HG02610 (cell line): ENCODE measurements at regions not wholly inside any gene's neighbourhood (a gene's known extent, or its start where the extent isn't known, plus 50 kb on each side); places are given as distances from the start of the nearest gene placed in this dataset.
"Not testable (repeated sequence)": the region's sequence is repeated elsewhere in the genome, so short reads cannot be mapped to it uniquely, and the experiment has no call there.

Source experiments
- ATAC-seq: cut with Tn5 transposase; IDR thresholded peaks from one replicate; pipeline ENCODE4 v1.9.1; 2021; ENCODE audit warnings: mild to moderate bottlenecking, moderate library complexity; ENCODE audit not compliant: unreplicated experiment

DNA sequence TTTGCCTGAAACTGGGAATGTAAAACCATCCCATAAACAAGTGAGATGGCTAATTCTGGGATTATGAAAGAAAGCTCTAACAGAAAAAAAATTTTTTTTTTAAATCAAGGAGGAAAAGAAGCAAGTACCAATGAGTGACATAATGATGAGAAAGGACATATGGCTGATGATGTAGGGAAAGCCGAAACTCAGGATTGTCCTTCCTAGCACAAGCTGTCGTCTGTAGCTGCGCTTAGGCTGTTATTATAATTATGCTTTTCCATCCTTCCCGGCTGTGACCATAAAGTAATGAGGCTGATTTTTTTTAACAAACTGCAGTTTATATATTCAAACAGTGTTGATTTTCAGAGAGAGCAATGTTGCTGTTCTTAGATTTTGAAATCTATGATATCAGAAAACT lies 209.8 kb upstream of the NOCT start:
- no peak for ATAC-seq

DNA sequence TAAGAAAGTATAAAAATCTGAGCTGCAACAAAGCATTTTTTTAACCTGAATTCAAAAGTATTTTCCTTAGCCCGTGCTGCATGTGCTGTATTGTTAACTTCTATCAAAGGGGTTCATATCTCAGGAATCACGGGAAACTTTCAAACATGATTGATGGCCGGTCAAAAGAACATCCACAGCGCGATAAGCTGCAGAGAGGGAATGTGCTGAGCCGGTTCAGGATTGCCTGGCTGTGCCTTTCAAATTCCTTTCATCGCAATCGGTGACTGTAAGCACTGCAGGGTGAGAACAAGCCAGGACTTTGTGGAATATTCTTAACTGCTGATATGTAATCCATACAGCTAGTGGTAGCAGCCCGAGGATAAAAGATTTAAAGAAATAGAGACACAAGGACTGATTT lies 210.9 kb upstream of the NOCT start:
- no peak for ATAC-seq

DNA sequence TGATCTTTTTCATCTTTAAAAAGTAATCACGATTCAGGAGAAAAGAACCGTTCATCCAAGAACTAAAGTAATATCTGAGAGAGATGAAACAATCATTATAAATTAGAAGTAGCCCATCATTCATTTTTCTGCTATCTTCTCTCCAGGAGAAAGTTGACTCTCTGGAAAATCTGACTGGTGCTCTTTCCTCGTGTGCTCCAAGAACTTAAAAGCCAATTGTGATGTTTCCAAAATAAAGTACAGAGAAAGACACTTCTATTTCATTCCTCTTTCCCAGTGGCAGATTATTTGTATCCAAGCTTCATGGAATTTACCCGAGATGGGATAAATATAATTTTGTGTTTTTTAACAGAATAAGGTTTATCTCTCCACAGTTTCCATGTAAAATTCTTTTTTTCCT lies 212.5 kb upstream of the NOCT start:
- no peak for ATAC-seq

DNA sequence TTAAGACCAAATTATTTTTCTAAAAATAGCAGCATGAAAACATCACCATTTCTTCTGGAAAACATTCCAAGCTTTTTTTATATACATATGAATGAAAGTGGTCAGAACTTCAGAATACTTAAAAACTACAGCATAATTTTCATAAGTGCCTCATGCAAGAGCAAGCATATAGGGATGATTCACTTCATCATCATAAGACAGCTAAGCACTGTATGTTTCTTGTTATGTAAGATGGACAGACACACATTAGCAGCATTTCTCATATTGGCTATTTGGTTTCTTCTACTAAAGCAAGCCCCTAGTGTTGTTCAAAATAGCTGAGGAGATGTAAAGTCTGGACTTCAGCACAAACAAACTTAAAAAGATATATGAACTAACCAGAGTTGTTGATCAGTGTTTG lies 213.1 kb upstream of the NOCT start:
- no peak for ATAC-seq

DNA sequence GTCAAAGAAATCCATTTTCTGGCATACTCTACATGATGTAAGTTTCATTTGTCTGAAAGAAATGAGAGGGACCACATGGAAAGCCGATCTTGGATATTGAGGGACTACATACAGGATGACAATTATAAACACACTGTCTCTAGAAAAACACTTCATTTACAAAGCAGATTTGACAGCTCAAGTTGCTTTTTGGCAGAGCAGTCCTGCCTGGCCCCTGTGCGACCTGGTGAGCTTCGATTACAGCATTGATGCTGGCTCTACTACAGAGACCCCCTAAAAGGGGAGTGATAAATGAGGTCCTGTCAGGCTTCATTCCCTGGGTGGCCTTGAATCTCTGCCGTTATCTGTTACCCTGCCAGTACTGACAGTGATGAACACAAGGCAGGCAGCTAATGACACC lies 215.2 kb upstream of the NOCT start:
- ATAC-seq = no peak

DNA sequence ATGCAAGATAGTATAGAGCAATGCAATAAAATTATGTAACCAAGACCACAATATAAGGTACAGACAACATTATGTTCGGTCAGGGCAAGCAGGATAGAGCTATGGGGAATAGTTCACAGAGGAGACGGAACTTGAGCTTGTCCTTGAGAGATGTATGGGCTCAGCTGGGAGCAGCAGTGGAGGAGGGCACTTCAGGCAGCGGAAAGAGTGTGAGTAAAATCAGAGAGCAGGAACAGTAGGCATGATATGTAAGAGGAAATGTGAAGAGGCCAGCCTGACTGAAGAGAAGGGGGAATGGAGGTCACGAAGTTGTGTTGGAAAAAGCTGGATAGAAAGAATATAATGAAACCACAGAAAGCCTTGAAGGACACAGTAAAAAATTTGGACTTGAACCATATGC lies 217.2 kb upstream of the NOCT start:
- ATAC-seq = no peak

DNA sequence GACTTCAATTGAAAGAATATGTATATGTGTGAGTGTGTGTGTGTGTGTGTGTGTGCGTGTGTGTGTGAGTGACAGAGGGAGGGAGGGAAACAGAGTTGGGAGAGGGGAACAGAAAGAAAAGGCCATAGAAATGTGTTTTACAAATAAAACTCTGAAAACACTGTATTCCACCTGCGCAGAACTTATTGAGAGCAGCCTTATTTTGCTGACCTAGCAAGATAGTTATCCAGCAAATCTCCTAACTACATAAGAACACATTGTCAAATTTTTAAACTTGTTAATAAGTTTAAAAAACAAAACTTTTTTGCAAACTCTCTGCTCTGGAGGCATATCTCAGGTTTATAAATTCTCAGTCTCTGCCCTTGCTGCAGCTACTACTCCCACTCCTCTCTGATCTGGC lies 217.9 kb upstream of the NOCT start:
- no peak for ATAC-seq

DNA sequence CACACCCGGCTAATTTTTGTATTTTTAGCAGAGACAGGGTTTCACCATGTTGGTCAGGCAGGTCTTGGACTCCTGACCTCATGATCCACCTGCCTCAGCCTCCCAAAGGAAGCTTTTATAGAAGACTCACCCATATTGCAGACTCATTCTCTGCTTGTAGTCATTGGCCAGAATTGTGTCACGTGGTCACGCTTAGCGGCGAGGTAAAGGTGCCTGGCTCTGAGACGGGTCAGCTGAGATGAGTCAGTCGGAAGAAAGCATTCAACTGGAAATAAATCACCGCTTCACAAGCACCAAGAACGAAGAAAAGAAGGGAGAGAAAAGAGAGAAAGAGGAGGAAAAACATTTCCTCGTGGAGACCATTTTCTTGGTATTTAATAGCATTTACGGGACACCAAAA lies 218.8 kb upstream of the NOCT start:
- no peak for ATAC-seq

DNA sequence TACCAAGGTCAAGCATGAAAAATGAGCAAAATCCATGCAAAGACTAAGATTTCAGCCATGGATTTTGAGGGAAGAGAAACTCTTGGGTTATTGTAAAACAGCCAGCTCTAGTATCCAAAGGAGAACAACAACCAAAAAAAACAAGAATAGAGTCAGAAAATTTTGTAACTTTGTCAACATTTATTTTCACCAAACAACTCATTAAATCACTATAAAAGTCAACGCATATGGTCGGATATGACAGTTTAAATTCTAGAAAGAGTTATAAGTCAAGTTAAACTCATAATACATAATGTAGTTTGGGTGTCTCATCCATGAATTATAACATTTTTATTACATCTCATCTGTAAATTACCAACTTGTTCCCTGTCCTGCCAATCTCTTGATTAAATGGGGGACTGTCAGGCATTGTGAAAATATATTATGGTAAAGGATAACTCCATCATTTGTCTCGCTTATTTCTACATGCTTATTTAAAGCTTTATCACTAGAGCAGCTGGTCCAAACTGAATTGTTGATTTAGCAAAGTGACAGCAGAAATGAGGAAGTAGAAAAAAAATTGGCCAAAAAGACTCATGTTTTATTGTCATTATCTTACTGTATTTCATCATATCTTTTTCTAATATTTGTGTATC lies 224.8 kb upstream of the NOCT start:
- ATAC-seq = no peak

DNA sequence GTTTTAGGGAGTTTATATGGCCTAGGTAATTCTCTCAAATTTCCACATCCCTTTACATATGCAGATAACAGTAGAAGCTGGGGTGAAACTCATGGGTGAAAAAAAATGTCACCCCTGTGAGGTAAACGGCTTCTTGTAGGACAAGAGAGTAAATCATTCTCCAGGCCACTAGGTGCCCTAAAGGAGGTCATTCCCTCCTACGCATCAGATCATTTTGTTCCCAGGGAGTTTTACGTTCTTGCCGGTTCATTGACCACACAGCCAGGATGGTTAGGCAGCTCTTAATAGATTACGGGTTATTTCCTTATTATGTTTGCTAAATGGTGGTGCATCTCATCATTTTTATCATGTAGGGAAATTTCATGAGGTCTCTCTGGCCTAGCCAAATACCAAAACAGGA lies 225.8 kb upstream of the NOCT start:
- no peak for ATAC-seq

DNA sequence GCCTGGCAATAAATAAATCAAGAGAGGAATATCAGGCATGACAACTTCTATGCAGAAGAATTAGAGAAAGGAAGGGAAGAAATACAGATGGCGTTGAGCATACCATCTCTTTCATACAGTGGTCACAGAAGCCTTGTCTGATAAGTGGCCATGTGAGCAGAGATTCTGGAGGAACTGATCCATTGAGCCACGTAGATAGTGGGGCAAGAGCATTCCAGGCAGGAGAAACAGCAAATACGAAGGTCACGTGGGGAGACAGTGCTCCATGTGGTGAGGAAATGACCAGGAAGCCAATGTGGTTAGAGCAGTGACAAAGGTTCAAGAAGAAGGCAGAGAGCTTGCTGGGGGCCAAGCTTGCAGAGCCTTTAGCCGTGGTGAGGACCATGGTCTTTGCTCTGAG lies 226.7 kb upstream of the NOCT start:
- no peak for ATAC-seq

DNA sequence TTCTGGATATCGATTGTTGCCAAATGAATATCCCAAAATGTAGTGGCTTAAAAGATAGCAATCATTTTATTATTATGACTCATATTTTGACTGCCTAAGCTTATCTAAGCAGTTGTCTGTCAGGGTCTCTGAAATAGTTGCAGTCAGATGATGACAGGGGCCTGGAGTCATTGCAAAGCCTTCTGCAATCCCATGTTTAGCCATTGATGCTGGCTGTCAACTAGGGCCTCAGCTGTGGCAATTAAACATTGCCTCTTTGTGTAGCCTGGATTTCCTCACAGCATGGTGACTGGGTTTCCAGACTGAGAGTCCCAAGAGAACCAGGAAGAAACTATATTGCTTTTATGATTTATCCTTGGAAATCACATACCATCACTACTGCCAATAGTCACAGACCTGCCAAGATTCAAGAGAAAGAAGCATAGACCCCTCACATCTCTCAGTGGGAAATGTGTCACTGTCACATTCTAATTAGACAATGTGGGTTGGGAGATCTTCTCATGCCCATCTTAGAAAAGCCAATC lies 227.3 kb upstream of the NOCT start:
- no peak for ATAC-seq

DNA sequence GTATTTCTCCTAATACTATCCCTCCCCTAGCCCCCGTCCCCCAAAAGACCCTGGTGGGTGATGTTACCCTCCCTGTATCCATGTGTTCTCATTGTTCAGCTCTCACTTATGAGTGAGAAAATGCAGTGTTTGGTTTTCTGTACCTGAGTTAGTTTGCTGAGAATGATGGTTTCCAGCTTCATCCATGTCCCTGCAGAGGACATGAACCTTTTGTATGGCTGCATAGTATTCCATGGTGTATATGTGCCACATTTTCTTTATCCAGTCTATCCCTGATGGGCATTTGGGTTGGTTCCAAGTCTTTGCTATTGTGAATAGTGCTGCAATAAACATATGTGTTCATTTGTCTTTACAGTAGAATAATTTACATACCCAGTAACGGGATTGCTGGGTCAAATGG lies 235.8 kb upstream of the NOCT start:
- ATAC-seq = not testable (repeated sequence)

DNA sequence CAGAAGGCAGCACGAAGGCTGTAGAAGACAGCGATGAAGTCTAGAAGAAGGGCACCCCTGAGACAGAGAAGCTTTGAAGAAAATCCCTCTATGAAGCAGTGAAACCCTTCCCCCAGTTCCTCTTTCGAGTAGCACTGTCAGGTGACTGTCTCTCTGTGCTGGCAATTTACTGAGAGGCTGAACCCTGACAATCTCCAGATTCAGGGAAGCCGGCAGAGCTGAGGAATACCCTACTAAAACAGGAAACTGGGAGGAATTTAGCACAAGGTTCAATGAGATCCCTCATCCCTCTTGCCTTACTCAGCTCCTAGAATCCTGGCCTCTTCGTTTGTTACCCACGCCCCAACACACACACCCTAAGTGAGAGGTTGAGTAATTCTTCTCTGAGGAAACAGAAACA lies 239.7 kb upstream of the NOCT start:
- ATAC-seq = peak; percentile 80

DNA sequence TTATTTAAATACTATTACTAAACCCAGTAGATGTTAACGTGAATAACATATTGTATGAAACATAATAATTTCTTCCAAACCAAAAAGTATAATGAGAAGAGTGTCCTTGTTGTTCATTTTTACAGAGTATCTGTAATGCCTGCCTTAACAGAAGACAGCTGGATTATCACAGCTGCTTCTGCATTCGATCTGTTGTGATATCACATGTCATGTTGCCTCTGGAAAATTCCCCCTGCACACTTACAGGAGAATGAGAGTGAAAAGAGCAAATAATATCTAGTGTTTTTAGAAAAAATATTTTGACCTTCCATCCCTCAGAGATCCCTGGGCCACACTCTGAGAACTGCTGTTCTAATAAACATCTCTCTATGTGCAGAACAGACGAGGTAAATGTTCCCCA lies 240.1 kb upstream of the NOCT start:
- peak; percentile 4 for ATAC-seq

DNA sequence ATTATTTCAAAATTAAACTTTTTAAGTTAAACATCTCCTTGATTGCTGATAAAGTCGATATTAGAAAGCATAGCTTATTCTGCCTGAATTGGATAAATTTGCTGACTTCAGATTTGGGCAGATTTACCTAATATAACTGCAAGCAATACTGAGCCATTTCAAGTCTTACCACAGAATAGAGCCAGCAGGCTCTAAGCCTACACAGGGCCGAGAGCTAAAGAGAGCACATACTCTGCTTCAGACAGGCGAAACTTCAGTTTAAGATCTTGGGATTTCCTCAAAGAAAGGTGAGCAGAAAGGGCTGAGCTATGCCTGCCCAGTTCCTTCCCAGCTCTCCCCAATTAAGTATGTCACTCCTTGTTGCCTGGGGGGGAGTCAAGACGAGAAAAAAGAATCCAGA lies 240.6 kb upstream of the NOCT start:
- ATAC-seq = no peak

DNA sequence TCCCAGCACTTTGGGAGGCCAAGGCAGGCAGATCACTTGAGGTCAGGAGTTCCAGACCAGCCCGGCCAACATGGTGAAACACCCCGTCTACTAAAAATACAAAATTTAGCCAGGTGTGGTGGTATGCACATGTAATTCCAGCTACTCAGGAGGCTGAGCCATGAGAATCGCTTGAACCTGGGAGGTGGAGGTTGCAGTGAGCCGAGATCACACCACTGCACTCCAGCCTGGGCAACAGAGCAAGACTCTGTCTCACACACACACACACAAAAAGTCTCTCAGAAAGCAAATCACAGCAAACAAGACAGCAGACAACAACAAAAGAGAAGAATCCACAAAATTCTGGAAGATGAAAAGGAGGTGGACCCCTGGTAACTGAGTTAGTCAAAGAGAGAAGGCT lies 241.5 kb upstream of the NOCT start:
- not testable (repeated sequence) for ATAC-seq

DNA sequence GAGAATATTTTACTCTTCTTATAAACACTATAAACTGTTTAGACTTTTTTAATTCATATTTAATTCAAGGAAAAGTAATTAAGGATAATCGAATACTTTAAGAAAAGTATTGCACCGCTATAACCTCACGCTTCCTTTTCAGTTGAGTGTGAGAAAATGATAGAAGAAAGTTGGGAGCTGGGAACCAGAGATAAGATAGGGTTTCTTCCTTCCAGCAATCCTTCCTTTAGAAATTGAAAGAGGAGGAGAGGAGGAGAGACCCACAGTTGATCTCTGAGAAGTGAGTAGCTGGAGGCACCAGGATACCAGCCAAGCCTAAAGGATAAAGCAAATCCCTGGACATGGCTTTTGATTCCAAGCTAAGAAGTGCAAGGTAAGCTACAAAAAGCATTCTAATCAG lies 242.3 kb upstream of the NOCT start:
- no peak for ATAC-seq

DNA sequence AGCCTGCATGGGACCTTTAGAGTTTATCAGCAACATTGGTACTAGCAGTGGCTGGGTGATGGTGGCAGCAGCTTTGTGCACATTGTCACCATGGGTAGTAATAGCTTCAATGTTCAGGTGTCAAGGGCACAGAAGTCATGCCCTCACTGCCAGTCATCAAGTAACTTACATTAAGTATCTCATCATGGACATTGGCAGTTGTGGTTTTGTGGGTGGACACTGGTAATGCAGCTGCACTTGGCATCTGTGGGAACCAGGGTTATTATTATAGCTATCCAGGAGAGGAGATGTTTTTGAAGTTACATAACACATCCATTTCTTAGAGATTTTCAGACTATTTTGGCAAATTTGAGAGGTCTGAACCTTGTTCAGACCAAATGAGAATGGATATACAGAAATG lies 243.2 kb upstream of the NOCT start:
- ATAC-seq = no peak

DNA sequence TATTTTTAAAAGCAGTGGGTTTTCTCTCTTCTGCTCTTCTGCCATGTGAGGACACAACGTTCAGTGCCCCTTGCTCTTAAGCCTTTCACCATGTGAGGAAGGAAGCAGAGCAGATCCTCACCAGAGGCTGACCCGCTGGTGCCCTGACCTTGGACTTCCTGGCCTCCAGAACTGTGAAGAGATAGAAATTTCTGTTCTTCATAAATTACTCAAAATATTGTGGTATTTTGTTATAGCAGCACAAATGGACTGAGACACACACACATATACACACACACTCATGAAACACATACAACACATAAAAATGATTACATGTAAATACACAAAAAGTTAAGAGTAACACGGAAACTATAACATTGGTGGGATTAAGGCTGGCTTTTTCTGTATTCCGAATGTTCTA lies 244.8 kb upstream of the NOCT start:
- ATAC-seq = no peak

DNA sequence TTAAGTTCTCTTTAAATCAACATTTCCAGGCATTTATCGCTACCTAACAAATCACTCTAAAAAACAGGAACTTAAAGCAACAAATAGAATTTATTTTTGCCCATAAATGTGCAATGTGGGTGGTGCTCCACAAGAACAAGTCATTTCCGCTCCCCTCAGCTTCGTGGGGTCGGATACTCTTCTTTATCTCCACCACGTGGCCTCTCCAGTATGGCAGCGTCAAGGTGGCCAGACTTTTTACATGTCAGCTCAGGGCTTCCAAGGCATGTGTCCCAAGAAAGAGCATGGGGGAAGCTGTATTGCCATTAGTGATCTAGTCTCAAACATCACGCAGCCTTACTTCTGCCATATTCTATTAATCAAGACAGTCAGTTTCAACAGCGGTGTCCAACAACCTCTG lies 249.2 kb upstream of the NOCT start:
- no peak for ATAC-seq

DNA sequence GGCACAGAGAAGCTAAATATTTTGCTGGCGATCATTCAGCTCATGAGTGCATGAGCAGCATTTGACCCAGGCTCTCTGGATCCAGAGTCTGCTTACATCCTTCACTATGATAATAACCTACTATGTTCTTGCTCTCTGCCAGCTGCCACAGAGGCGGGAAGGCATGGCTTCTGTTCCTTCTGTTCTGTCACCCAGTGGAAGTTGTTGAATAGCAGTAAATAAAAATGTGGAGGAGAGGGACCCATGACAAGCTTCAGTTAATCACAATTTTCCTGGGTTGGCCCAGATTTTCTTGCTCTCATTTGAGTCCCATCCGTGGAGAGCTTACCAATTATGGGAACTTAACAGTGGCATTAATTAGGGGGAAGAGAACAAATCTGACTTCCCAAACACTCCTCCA lies 250.1 kb upstream of the NOCT start:
- ATAC-seq = no peak

DNA sequence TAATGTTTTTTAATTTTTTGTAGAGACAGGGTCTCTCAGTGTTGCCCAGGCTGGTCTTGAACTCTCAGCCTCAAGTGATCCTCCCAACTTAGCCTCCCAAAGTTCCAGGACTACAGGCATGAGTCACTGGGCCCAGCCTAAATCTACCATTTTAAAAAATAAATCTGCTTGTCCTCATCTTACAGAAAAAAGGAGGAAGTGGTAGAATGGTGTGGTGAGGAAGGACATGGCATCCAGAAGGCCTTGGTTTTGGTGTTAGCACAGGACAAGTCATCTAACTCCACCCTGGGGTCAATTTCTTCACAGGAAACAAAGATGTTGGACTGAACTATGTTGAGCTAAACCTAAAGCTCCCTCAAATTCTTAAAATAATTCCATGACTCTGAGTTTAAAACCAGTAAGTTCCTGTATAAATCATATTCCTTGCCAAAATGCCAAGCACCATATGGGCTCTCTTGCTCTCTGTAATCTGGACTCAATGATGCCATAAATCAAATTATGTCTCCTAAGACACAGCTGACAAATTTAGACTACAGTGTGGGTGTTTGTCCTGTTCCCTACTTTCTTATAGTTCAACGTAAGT lies 253.9 kb upstream of the NOCT start:
- ATAC-seq = no peak
